ENCODE measurements at regions not wholly inside any gene's neighbourhood (a gene's known extent, or its start where the extent isn't known, plus 50 kb on each side); places are given as distances from the start of the nearest gene placed in this dataset.
"Not testable (repeated sequence)": the region's sequence is repeated elsewhere in the genome, so short reads cannot be mapped to it uniquely, and the experiment has no call there.

DNA sequence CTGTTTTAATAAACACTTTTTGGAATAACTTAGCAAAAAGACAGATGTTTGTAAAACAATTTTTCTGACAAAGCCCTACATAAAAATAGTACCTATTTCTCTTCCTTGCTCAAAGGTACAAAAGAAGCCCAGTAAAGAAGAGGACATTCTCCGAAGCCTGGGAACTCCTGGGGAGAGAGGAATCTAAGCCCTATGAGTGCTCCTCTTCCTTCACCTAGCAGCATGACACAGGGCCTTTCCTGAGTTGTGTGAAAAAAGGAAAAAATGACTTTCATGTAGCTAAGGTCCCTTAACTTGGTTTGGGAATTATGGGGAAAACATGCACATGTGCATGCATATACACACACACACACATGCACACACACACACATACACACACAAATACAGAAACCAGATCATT, 586.9 kb downstream of the TMA16 start:
- H3K9me3 ChIP-seq, result peaks cover 3% of the 10 kb centered on the region
- no peak for DNase-seq
- no peaks in the 10 kb centered on the region for H3K4me1 ChIP-seq
- H3K4me3 ChIP-seq, result no peak overlapping the region
- H3K27ac ChIP-seq, result no peak overlapping the region
- H3K27me3 ChIP-seq, result no peaks in the 10 kb centered on the region
- ATAC-seq, result no peak
- no peaks in the 10 kb centered on the region for H3K36me3 ChIP-seq
- no peak for TF ChIP-seq CTCF (IDR thresholded peaks at IDR 0.05)
- intact Hi-C loops (cut with DNase I), result no loop called here

DNA sequence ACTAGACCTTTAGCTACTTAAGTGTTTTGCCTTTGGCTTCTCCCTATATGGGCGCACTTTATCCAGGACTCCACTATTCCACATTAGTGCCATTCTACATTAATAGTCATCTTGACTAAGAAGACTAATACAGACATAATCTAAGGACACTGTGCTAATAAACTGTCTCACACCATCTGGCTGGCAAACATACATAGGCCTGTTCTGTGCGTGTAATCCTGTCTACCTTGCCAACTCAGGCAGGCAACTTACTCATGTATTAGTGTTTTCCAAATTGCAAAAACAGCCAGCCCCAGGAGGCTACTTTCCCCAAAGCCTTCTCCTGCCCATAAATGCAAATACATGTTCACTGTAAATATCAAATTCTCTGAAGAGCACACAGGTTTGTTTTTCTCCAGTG, 587.3 kb downstream of the TMA16 start:
- Histone ChIP-seq H3K36me3 (no peaks in the 10 kb centered on the region), H3K9me3 (peaks cover 3% of the 10 kb centered on the region), H3K4me1 (no peaks in the 10 kb centered on the region), H3K4me3 (no peak overlapping the region), H3K27me3 (no peaks in the 10 kb centered on the region), H3K27ac (no peak overlapping the region)
- intact Hi-C loops (cut with DNase I), result no loop called here
- no peak for TF ChIP-seq CTCF (IDR thresholded peaks at IDR 0.05)
- ATAC-seq (no peak), DNase-seq (no peak)

DNA sequence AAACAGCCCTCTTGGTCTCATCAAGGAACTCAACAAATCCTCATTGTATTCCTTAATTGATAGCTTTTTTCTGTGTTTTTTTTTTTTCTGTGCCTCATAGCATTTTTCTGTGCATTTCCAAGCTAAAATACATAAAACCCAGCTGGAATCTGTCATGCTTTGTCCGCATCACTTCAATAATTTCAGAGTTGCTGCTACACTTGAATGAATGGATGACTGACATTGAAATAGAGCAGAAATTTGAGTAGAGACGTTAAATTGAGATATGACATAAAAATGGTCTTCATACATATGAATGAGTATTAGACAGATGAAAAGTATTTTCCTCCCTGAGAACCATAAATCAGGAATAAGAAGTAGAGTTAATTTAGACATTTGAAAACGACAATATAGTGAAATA, 593.2 kb downstream of the TMA16 start:
- ATAC-seq (no peak), DNase-seq (no peak)
- H3K9me3 ChIP-seq, result no peaks in the 10 kb centered on the region
- no peaks in the 10 kb centered on the region for H3K36me3 ChIP-seq
- no peaks in the 10 kb centered on the region for H3K27me3 ChIP-seq
- intact Hi-C loops (cut with DNase I), result no loop called here
- H3K4me3 ChIP-seq, result no peak overlapping the region
- H3K27ac ChIP-seq, result no peak overlapping the region
- no peaks in the 10 kb centered on the region for H3K4me1 ChIP-seq
- TF ChIP-seq CTCF (IDR thresholded peaks at IDR 0.05), result no peak

DNA sequence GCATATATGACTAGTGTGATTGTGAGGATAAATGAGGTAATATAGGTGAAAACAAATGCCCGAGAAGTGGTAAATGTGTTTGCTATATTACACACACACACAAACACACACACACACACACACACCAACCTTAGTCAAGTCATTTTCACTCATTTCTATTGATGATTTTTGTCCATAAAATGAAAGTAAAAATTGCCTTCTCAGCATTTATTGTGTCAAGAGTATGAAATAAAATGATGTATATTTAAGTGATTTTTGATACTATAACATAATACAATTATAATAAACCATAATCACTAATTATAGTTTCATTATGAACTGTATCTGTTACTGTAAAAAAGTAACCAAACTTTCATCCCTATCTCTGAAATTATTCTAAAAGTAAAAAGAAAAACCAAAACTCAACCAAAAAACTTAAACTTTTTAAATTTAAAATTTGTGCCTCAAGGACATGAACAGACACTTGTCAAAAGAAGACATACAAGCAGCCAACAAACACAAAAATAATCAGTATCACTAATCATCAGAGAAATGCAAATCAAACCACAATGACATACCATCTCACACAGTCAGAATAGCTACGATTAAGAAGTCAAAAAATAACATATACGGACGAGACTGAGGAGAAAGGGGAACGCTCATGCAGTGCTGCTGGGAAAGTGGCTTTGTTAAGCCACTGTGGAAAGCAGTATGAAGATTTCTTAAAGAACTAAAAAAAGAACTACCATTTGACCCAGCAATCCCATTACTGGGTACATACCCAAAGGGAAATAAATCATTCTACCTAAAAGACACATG, 601.0 kb downstream of the TMA16 start:
- intact Hi-C loops (cut with DNase I), result no loop called here
- H3K27me3 ChIP-seq, result no peaks in the 10 kb centered on the region
- no peak for DNase-seq
- no peak overlapping the region for H3K4me3 ChIP-seq
- no peaks in the 10 kb centered on the region for H3K4me1 ChIP-seq
- no peaks in the 10 kb centered on the region for H3K36me3 ChIP-seq
- no peak overlapping the region for H3K27ac ChIP-seq
- no peak for ATAC-seq
- H3K9me3 ChIP-seq, result no peaks in the 10 kb centered on the region
- TF ChIP-seq CTCF (IDR thresholded peaks at IDR 0.05), result no peak

- H3K27me3 ChIP-seq, result no peaks in the 10 kb centered on the region
- H3K4me1 ChIP-seq, result no peaks in the 10 kb centered on the region
- TF ChIP-seq CTCF (IDR thresholded peaks at IDR 0.05), result no peak
- H3K36me3 ChIP-seq, result no peaks in the 10 kb centered on the region
- DNase-seq (no peak), ATAC-seq (no peak)
- intact Hi-C loops (cut with DNase I), result no loop called here
- no peak overlapping the region for H3K27ac ChIP-seq
- no peak overlapping the region for H3K4me3 ChIP-seq
- no peaks in the 10 kb centered on the region for H3K9me3 ChIP-seq
Measured at GRCh38 chr4:164096766-164097518, 602.5 kb downstream of the TMA16 start.

GRCh38 chr4:164100741-164101365, 606.4 kb downstream of the TMA16 start:
- H3K4me3 ChIP-seq; H3K36me3 ChIP-seq; intact Hi-C loops (cut with DNase I); ATAC-seq; H3K27ac ChIP-seq; H3K27me3 ChIP-seq; H3K4me1 ChIP-seq; H3K9me3 ChIP-seq; DNase-seq: not testable (repeated sequence)

All from upper lobe of right lung (tissue), 1 donor.